DND-41 (cell line): ENCODE measurements at regions not wholly inside any gene's neighbourhood (a gene's known extent, or its start where the extent isn't known, plus 50 kb on each side); places are given as distances from the start of the nearest gene placed in this dataset.

Experiments
- ATAC-seq: fragments of 200-7000 bp; cut with Tn5 transposase; 3 replicates; pipeline ENCODE4 v1.9.1; 2021; ENCODE audit warnings: low read depth; ENCODE audit not compliant: insufficient read depth
- DNase-seq: peaks from one replicate; pipeline ENCODE4 v3.0.0-alpha.2; 2020
- H2AFZ ChIP-seq: 2 replicates; pipeline ENCODE4 v1.6.0; 2012; ENCODE audit warnings: low read depth, low read length
- H3K27ac ChIP-seq: 2 replicates; pipeline ENCODE4 v1.5.1; 2012; ENCODE audit warnings: low read length, inconsistent platforms
- H3K27me3 ChIP-seq: fragments of 200-600 bp; sonication (generic); 2 replicates; pipeline ENCODE4 v1.6.0; 2012; ENCODE audit warnings: low read length, mild to moderate bottlenecking, inconsistent platforms; ENCODE audit not compliant: insufficient read depth, poor library complexity
- H3K36me3 ChIP-seq: 2 replicates; pipeline ENCODE4 v1.5.1; 2012; ENCODE audit warnings: low read length, inconsistent platforms; ENCODE audit not compliant: insufficient read depth
- H3K4me1 ChIP-seq: 2 replicates; pipeline ENCODE4 v1.5.1; 2012; ENCODE audit warnings: mild to moderate bottlenecking, low read length; ENCODE audit not compliant: insufficient read depth
- H3K4me2 ChIP-seq: 2 replicates; pipeline ENCODE4 v1.6.0; 2012; ENCODE audit warnings: mild to moderate bottlenecking, moderate library complexity, low read length, inconsistent platforms; ENCODE audit not compliant: insufficient read depth
- H3K4me3 ChIP-seq, 2 experiments: fragments of 200-600 bp in 1 of 2; shearing (Covaris generic) in 1 of 2; 2 replicates each; pipeline ENCODE4 v1.5.1; 2012 to 2016; ENCODE audit warnings: inconsistent platforms in 2 of 2, low read length in 2 of 2, mild to moderate bottlenecking in 2 of 2, low read depth in 1 of 2, moderate library complexity in 1 of 2
- H3K79me2 ChIP-seq: 2 replicates; pipeline ENCODE4 v1.6.0; 2012; ENCODE audit warnings: low read length, inconsistent platforms; ENCODE audit not compliant: insufficient read depth
- H3K9ac ChIP-seq: 2 replicates; pipeline ENCODE4 v1.6.0; 2012; ENCODE audit warnings: low read depth, mild to moderate bottlenecking, inconsistent platforms, low read length, moderate library complexity
- H3K9me3 ChIP-seq: 2 replicates; pipeline ENCODE4 v1.5.1; 2012; ENCODE audit warnings: low read length, moderate library complexity, mild to moderate bottlenecking, inconsistent platforms; ENCODE audit not compliant: insufficient read depth, severe bottlenecking
- H4K20me1 ChIP-seq: 2 replicates; pipeline ENCODE4 v1.6.0; 2012; ENCODE audit warnings: low read length; ENCODE audit not compliant: insufficient read depth
- CTCF ChIP-seq: IDR thresholded peaks from 2 replicates; pipeline ENCODE4 v1.5.1; 2012; ENCODE audit warnings: borderline replicate concordance, low read length, moderate library complexity, mild to moderate bottlenecking; ENCODE audit not compliant: poor library complexity, severe bottlenecking; ENCODE audit errors: extremely low read depth
- EZH2 ChIP-seq: IDR thresholded peaks from 3 replicates; pipeline ENCODE4 v1.6.1; 2012; ENCODE audit warnings: borderline replicate concordance, low read depth, mild to moderate bottlenecking, moderate library complexity, low read length, inconsistent platforms; ENCODE audit not compliant: severe bottlenecking

- no peak overlapping the region for H3K9ac ChIP-seq
- no peak overlapping the region for H2AFZ ChIP-seq
- no peaks in the 10 kb centered on the region for H4K20me1 ChIP-seq
- TF ChIP-seq CTCF (no peak), EZH2 (no peak)
- no peaks in the 10 kb centered on the region for H3K27me3 ChIP-seq
- H3K4me2 ChIP-seq, result no peak overlapping the region
- no peak overlapping the region for H3K4me3 ChIP-seq
- H3K4me1 ChIP-seq, result no peaks in the 10 kb centered on the region
- H3K36me3 ChIP-seq, result no peaks in the 10 kb centered on the region
- H3K27ac ChIP-seq, result no peak overlapping the region
- H3K79me2 ChIP-seq, result no peaks in the 10 kb centered on the region
- H3K9me3 ChIP-seq, result no peaks in the 10 kb centered on the region
- ATAC-seq (no peak), DNase-seq (no peak)
Measured at GRCh38 chrX:68918202-68918601, 89.4 kb downstream of the EFNB1 start.

- H2AFZ ChIP-seq, result no peak overlapping the region
- no peaks in the 10 kb centered on the region for H4K20me1 ChIP-seq
- no peak overlapping the region for H3K9ac ChIP-seq
- ATAC-seq (no peak), DNase-seq (no peak)
- no peaks in the 10 kb centered on the region for H3K27me3 ChIP-seq
- H3K4me1 ChIP-seq, result no peaks in the 10 kb centered on the region
- no peak for TF ChIP-seq EZH2
- no peak for TF ChIP-seq CTCF
- no peaks in the 10 kb centered on the region for H3K36me3 ChIP-seq
- no peak overlapping the region for H3K4me3 ChIP-seq
- no peak overlapping the region for H3K27ac ChIP-seq
- H3K79me2 ChIP-seq, result no peaks in the 10 kb centered on the region
- no peak overlapping the region for H3K4me2 ChIP-seq
- no peaks in the 10 kb centered on the region for H3K9me3 ChIP-seq
Measured at GRCh38 chrX:68917799-68918198, 89.0 kb downstream of the EFNB1 start.

- H3K36me3 ChIP-seq, result no peaks in the 10 kb centered on the region
- no peak overlapping the region for H3K4me2 ChIP-seq
- H3K9me3 ChIP-seq, result no peaks in the 10 kb centered on the region
- no peaks in the 10 kb centered on the region for H4K20me1 ChIP-seq
- H3K4me3 ChIP-seq, result no peak overlapping the region
- H3K9ac ChIP-seq, result no peak overlapping the region
- DNase-seq (no peak), ATAC-seq (no peak)
- H2AFZ ChIP-seq, result no peak overlapping the region
- no peak overlapping the region for H3K27ac ChIP-seq
- H3K27me3 ChIP-seq, result no peaks in the 10 kb centered on the region
- H3K4me1 ChIP-seq, result no peaks in the 10 kb centered on the region
- no peaks in the 10 kb centered on the region for H3K79me2 ChIP-seq
- TF ChIP-seq CTCF, result no peak
- no peak for TF ChIP-seq EZH2
Measured at GRCh38 chrX:68916891-68917290, 88.1 kb downstream of the EFNB1 start.

- no peaks in the 10 kb centered on the region for H3K27me3 ChIP-seq
- TF ChIP-seq CTCF (no peak), EZH2 (no peak)
- H3K9me3 ChIP-seq, result no peaks in the 10 kb centered on the region
- H3K4me3 ChIP-seq, result no peak overlapping the region
- H3K27ac ChIP-seq, result no peak overlapping the region
- no peak overlapping the region for H3K4me2 ChIP-seq
- H4K20me1 ChIP-seq, result no peaks in the 10 kb centered on the region
- H2AFZ ChIP-seq, result no peak overlapping the region
- ATAC-seq, result no peak
- H3K4me1 ChIP-seq, result no peaks in the 10 kb centered on the region
- no peaks in the 10 kb centered on the region for H3K79me2 ChIP-seq
- DNase-seq, result no peak
- no peaks in the 10 kb centered on the region for H3K36me3 ChIP-seq
- no peak overlapping the region for H3K9ac ChIP-seq
Measured at GRCh38 chrX:68915778-68916177, 87.0 kb downstream of the EFNB1 start.
